ENCODE measurements at regions not wholly inside any gene's neighbourhood (a gene's known extent, or its start where the extent isn't known, plus 50 kb on each side); places are given as distances from the start of the nearest gene placed in this dataset.
"Not testable (repeated sequence)": the region's sequence is repeated elsewhere in the genome, so short reads cannot be mapped to it uniquely, and the experiment has no call there.

DNA sequence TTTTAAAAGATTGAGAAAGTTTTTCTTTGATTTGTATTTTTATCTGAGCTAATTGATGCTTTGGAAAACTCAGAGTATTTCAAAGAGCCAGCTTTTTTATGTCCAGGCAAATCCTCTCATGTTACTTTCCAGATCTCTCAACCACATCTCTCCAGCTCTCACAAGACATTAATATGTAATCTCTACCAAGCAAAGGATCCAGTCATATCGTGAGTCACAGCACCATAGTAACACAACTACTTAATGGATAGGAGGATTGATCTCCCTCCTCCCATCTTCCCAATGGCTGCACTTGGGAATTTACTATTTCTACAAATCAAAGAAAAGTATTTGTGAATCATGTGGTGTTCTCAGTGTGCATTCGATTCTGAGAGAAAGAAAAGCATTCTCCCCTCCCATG lies 63.3 kb downstream of the POU4F1 start:
- Histone ChIP-seq H3K4me3 (ENCODE audit: low read length in 2 of 2) (no peak overlapping the region), H3K9ac (ENCODE audit: low read length in 2 of 2) (no peak overlapping the region), H3K4me1 (ENCODE audit: control insufficient read depth, insufficient read depth, low read length) (no peaks in the 10 kb centered on the region), H3K27ac (ENCODE audit: low read length) (no peak overlapping the region), H3K36me3 (ENCODE audit: control insufficient read depth in 2 of 2, insufficient read depth in 2 of 2, low read length in 2 of 2) (no peaks in the 10 kb centered on the region), H3K27me3 (ENCODE audit: control insufficient read depth in 1 of 2, insufficient read depth in 2 of 2, low read length in 2 of 2) (peaks cover 0 to 2% of the 10 kb centered on the region in 2 donors), H3K9me3 (ENCODE audit: control insufficient read depth in 2 of 2, low read length in 2 of 2) (no peaks in the 10 kb centered on the region)

- not testable (repeated sequence) for H3K9me3 ChIP-seq (ENCODE audit: control insufficient read depth in 2 of 2, low read length in 2 of 2); H3K36me3 ChIP-seq (ENCODE audit: control insufficient read depth in 2 of 2, insufficient read depth in 2 of 2, low read length in 2 of 2); H3K27ac ChIP-seq (ENCODE audit: low read length); H3K4me1 ChIP-seq (ENCODE audit: control insufficient read depth, insufficient read depth, low read length); H3K4me3 ChIP-seq (ENCODE audit: low read length in 2 of 2); H3K9ac ChIP-seq (ENCODE audit: low read length in 2 of 2); H3K27me3 ChIP-seq (ENCODE audit: control insufficient read depth in 1 of 2, insufficient read depth in 2 of 2, low read length in 2 of 2)
These were observed 77.3 kb downstream of the POU4F1 start for GRCh38 chr13:78526044-78526443.

DNA sequence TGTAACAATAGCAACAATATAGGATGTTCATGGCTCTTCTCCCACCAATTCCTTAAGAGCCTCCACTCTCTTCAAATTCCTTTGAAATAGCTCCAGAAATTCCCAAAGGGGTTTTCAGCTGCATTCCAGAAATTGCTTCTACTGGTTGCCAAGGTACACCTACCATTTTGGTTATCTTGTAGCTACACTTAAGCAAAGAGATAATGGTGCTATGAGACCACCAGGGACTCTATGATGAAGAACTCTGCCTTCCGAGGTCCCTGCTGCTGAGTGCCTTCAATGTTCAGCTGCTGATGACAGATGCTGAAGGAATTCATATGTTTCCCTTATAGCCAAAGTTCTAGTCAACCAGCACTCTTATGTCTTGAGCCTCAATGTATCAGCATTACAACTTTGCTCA lies 78.4 kb downstream of the POU4F1 start:
- H3K27ac ChIP-seq (ENCODE audit: low read length), result no peak overlapping the region
- no peaks in the 10 kb centered on the region for H3K27me3 ChIP-seq (ENCODE audit: control insufficient read depth in 1 of 2, insufficient read depth in 2 of 2, low read length in 2 of 2)
- H3K4me1 ChIP-seq (ENCODE audit: control insufficient read depth, insufficient read depth, low read length), result no peaks in the 10 kb centered on the region
- no peak overlapping the region for H3K9ac ChIP-seq (ENCODE audit: low read length in 2 of 2)
- no peaks in the 10 kb centered on the region for H3K36me3 ChIP-seq (ENCODE audit: control insufficient read depth in 2 of 2, insufficient read depth in 2 of 2, low read length in 2 of 2)
- no peak overlapping the region for H3K4me3 ChIP-seq (ENCODE audit: low read length in 2 of 2)
- H3K9me3 ChIP-seq (ENCODE audit: control insufficient read depth in 2 of 2, low read length in 2 of 2), result peaks cover 0 to 8% of the 10 kb centered on the region in 2 donors

DNA sequence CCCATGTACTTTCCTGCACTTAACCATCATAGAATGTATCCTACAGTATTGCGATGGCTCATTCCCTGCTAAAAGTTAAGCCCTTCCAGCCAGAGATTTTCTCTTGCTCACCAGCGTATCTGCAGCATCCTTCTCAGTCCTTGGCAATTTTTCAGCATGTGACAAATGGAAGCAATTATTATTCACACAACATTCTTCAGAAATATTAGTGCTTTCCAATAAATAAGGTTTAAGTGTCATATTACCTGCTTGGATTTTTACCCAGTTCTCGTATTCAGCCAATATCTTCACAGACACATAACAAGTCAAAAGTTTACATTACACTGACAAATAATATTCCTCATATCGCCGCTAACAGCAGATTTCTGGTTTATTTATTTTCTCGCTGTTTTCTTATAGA lies 82.3 kb downstream of the POU4F1 start:
- Histone ChIP-seq H3K4me3 (ENCODE audit: low read length in 2 of 2) (no peak overlapping the region), H3K9me3 (ENCODE audit: control insufficient read depth in 2 of 2, low read length in 2 of 2) (peaks cover 0 to 11% of the 10 kb centered on the region in 2 donors), H3K36me3 (ENCODE audit: control insufficient read depth in 2 of 2, insufficient read depth in 2 of 2, low read length in 2 of 2) (no peaks in the 10 kb centered on the region), H3K4me1 (ENCODE audit: control insufficient read depth, insufficient read depth, low read length) (no peaks in the 10 kb centered on the region), H3K27me3 (ENCODE audit: control insufficient read depth in 1 of 2, insufficient read depth in 2 of 2, low read length in 2 of 2) (no peaks in the 10 kb centered on the region), H3K27ac (ENCODE audit: low read length) (no peak overlapping the region), H3K9ac (ENCODE audit: low read length in 2 of 2) (no peak overlapping the region)

- no peaks in the 10 kb centered on the region for H3K36me3 ChIP-seq (ENCODE audit: control insufficient read depth in 2 of 2, insufficient read depth in 2 of 2, low read length in 2 of 2)
- peaks cover 0 to 11% of the 10 kb centered on the region in 2 donors for H3K9me3 ChIP-seq (ENCODE audit: control insufficient read depth in 2 of 2, low read length in 2 of 2)
- H3K27me3 ChIP-seq (ENCODE audit: control insufficient read depth in 1 of 2, insufficient read depth in 2 of 2, low read length in 2 of 2), result no peaks in the 10 kb centered on the region
- no peak overlapping the region for H3K27ac ChIP-seq (ENCODE audit: low read length)
- no peak overlapping the region for H3K9ac ChIP-seq (ENCODE audit: low read length in 2 of 2)
- no peak overlapping the region for H3K4me3 ChIP-seq (ENCODE audit: low read length in 2 of 2)
- H3K4me1 ChIP-seq (ENCODE audit: control insufficient read depth, insufficient read depth, low read length), result no peaks in the 10 kb centered on the region
These were observed 82.9 kb downstream of the POU4F1 start for GRCh38 chr13:78520425-78520824.

DNA sequence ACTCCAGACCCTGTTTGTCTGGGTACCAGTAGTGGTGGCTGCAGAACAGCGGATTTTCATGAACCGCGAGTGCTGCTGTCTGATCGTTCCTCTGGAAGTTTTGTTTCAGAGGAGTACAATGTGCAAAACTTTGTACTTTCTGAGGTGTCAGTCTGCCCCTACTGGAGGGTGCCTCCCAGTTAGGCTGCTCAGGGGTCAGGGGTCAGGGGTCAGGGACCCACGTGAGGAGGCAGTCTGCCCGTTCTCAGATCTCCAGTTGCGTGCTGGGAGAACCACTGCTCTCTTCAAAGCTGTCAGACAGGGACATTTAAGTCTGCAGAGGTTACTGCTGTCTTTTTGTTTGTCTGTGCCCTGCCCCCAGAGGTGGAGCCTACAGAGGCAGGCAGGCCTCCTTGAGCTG lies 84.9 kb downstream of the POU4F1 start:
- H3K27me3 ChIP-seq (ENCODE audit: control insufficient read depth in 1 of 2, insufficient read depth in 2 of 2, low read length in 2 of 2); H3K27ac ChIP-seq (ENCODE audit: low read length); H3K9ac ChIP-seq (ENCODE audit: low read length in 2 of 2); H3K4me3 ChIP-seq (ENCODE audit: low read length in 2 of 2); H3K36me3 ChIP-seq (ENCODE audit: control insufficient read depth in 2 of 2, insufficient read depth in 2 of 2, low read length in 2 of 2); H3K4me1 ChIP-seq (ENCODE audit: control insufficient read depth, insufficient read depth, low read length): not testable (repeated sequence)
- H3K9me3 ChIP-seq (ENCODE audit: control insufficient read depth in 2 of 2, low read length in 2 of 2), result peaks cover 0 to 11% of the 10 kb centered on the region in 2 donors

- Histone ChIP-seq H3K9ac (ENCODE audit: low read length in 2 of 2) (no peak overlapping the region), H3K9me3 (ENCODE audit: control insufficient read depth in 2 of 2, low read length in 2 of 2) (peaks cover 0 to 2% of the 10 kb centered on the region in 2 donors), H3K36me3 (ENCODE audit: control insufficient read depth in 2 of 2, insufficient read depth in 2 of 2, low read length in 2 of 2) (no peaks in the 10 kb centered on the region), H3K4me3 (ENCODE audit: low read length in 2 of 2) (no peak overlapping the region), H3K4me1 (ENCODE audit: control insufficient read depth, insufficient read depth, low read length) (no peaks in the 10 kb centered on the region), H3K27me3 (ENCODE audit: control insufficient read depth in 1 of 2, insufficient read depth in 2 of 2, low read length in 2 of 2) (no peaks in the 10 kb centered on the region), H3K27ac (ENCODE audit: low read length) (no peak overlapping the region)
These were observed 103.5 kb downstream of the POU4F1 start for GRCh38 chr13:78499802-78500201.

GRCh38 chr13:78497702-78498355 lies 105.5 kb downstream of the POU4F1 start:
- Histone ChIP-seq H3K4me3 (ENCODE audit: low read length in 2 of 2) (no peak overlapping the region), H3K36me3 (ENCODE audit: control insufficient read depth in 2 of 2, insufficient read depth in 2 of 2, low read length in 2 of 2) (no peaks in the 10 kb centered on the region), H3K4me1 (ENCODE audit: control insufficient read depth, insufficient read depth, low read length) (no peaks in the 10 kb centered on the region), H3K27ac (ENCODE audit: low read length) (no peak overlapping the region), H3K9me3 (ENCODE audit: control insufficient read depth in 2 of 2, low read length in 2 of 2) (peaks cover 0 to 2% of the 10 kb centered on the region in 2 donors), H3K27me3 (ENCODE audit: control insufficient read depth in 1 of 2, insufficient read depth in 2 of 2, low read length in 2 of 2) (no peaks in the 10 kb centered on the region), H3K9ac (ENCODE audit: low read length in 2 of 2) (no peak overlapping the region)

- Histone ChIP-seq H3K4me3 (ENCODE audit: low read length in 2 of 2) (no peak overlapping the region), H3K36me3 (ENCODE audit: control insufficient read depth in 2 of 2, insufficient read depth in 2 of 2, low read length in 2 of 2) (no peaks in the 10 kb centered on the region), H3K27ac (ENCODE audit: low read length) (no peak overlapping the region), H3K9ac (ENCODE audit: low read length in 2 of 2) (no peak overlapping the region), H3K9me3 (ENCODE audit: control insufficient read depth in 2 of 2, low read length in 2 of 2) (no peaks in the 10 kb centered on the region), H3K27me3 (ENCODE audit: control insufficient read depth in 1 of 2, insufficient read depth in 2 of 2, low read length in 2 of 2) (no peaks in the 10 kb centered on the region), H3K4me1 (ENCODE audit: control insufficient read depth, insufficient read depth, low read length) (no peaks in the 10 kb centered on the region)
These were observed 111.4 kb downstream of the POU4F1 start for GRCh38 chr13:78491978-78492377.

DNA sequence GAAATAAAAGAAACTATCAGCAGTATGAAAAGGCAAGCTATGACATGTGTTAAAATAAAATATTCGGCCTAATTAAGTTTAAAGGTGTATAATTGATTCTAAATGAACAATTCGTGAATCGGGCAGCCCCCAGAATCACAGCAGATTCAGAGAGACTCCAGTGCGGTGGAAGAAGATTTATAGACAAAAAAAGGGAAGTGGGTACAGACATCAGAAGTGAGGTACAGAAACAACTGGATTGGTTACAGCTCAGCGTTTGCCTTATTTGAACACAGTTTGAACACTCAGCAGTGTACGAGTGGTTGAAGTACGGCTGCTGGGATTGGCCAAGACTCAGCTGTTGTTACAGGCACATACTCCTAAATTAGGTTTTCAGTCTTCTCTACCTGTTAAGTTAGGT lies 113.1 kb downstream of the POU4F1 start:
- not testable (repeated sequence) for H3K9me3 ChIP-seq (ENCODE audit: control insufficient read depth in 2 of 2, low read length in 2 of 2); H3K27me3 ChIP-seq (ENCODE audit: control insufficient read depth in 1 of 2, insufficient read depth in 2 of 2, low read length in 2 of 2); H3K4me1 ChIP-seq (ENCODE audit: control insufficient read depth, insufficient read depth, low read length); H3K36me3 ChIP-seq (ENCODE audit: control insufficient read depth in 2 of 2, insufficient read depth in 2 of 2, low read length in 2 of 2); H3K27ac ChIP-seq (ENCODE audit: low read length); H3K4me3 ChIP-seq (ENCODE audit: low read length in 2 of 2); H3K9ac ChIP-seq (ENCODE audit: low read length in 2 of 2)

- H3K27ac ChIP-seq (ENCODE audit: low read length), result no peak overlapping the region
- H3K4me3 ChIP-seq (ENCODE audit: low read length in 2 of 2), result no peak overlapping the region
- no peaks in the 10 kb centered on the region for H3K4me1 ChIP-seq (ENCODE audit: control insufficient read depth, insufficient read depth, low read length)
- no peaks in the 10 kb centered on the region for H3K27me3 ChIP-seq (ENCODE audit: control insufficient read depth in 1 of 2, insufficient read depth in 2 of 2, low read length in 2 of 2)
- H3K36me3 ChIP-seq (ENCODE audit: control insufficient read depth in 2 of 2, insufficient read depth in 2 of 2, low read length in 2 of 2), result no peaks in the 10 kb centered on the region
- no peak overlapping the region for H3K9ac ChIP-seq (ENCODE audit: low read length in 2 of 2)
- no peaks in the 10 kb centered on the region for H3K9me3 ChIP-seq (ENCODE audit: control insufficient read depth in 2 of 2, low read length in 2 of 2)
These were observed 115.6 kb downstream of the POU4F1 start for GRCh38 chr13:78487707-78488106.
